ENCODE measurements at regions not wholly inside any gene's neighbourhood (a gene's known extent, or its start where the extent isn't known, plus 50 kb on each side); places are given as distances from the start of the nearest gene placed in this dataset.

DNA sequence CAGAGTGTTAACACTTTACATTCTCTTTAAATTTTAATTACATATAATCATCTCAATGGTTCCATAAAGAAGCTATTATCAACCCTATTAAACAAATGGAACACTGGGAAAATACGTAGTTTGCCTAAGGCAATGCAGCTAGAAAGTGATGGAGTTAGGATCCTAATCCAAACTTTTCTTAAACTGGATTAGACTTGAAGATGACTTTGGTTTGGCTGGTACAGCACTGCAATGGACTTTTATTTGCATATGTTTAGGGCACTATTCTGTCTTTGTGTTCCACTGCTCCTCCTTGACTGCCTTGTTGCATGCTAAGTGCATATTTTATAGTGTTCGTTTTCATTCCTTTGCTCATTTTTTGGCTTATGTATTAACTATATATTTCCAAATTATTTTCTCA is 133.5 kb upstream of the UFM1 start:
- Histone ChIP-seq H3K4me3 (IDR thresholded peaks at IDR 0.05; ENCODE audit: insufficient read depth, low read depth, low read length) (no peak overlapping the region), H3K27me3 (ENCODE audit: insufficient read depth, low read depth) (no peaks in the 10 kb centered on the region), H3K4me2 (no peak overlapping the region), H3K36me3 (ENCODE audit: insufficient read depth) (no peaks in the 10 kb centered on the region), H2AFZ (ENCODE audit: low read depth) (no peak overlapping the region), H3K4me1 (ENCODE audit: low read depth, poor library complexity, severe bottlenecking) (no peaks in the 10 kb centered on the region), H3K79me2 (ENCODE audit: insufficient read depth, low read depth) (no peaks in the 10 kb centered on the region), H3K9ac (no peak overlapping the region), H4K20me1 (ENCODE audit: insufficient read depth) (no peaks in the 10 kb centered on the region), H3K27ac (no peak overlapping the region)
- TF ChIP-seq, protein P1, sequence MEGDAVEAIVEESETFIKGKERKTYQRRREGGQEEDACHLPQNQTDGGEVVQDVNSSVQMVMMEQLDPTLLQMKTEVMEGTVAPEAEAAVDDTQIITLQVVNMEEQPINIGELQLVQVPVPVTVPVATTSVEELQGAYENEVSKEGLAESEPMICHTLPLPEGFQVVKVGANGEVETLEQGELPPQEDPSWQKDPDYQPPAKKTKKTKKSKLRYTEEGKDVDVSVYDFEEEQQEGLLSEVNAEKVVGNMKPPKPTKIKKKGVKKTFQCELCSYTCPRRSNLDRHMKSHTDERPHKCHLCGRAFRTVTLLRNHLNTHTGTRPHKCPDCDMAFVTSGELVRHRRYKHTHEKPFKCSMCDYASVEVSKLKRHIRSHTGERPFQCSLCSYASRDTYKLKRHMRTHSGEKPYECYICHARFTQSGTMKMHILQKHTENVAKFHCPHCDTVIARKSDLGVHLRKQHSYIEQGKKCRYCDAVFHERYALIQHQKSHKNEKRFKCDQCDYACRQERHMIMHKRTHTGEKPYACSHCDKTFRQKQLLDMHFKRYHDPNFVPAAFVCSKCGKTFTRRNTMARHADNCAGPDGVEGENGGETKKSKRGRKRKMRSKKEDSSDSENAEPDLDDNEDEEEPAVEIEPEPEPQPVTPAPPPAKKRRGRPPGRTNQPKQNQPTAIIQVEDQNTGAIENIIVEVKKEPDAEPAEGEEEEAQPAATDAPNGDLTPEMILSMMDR (conservative IDR thresholded peaks at IDR 0.05; ENCODE audit: low read depth, low read length) = no peak

- no peaks in the 10 kb centered on the region for H3K4me1 ChIP-seq (ENCODE audit: low read depth, poor library complexity, severe bottlenecking)
- no peaks in the 10 kb centered on the region for H3K36me3 ChIP-seq (ENCODE audit: insufficient read depth)
- H3K27ac ChIP-seq = no peak overlapping the region
- no peaks in the 10 kb centered on the region for H3K27me3 ChIP-seq (ENCODE audit: insufficient read depth, low read depth)
- H2AFZ ChIP-seq (ENCODE audit: low read depth) = no peak overlapping the region
- TF ChIP-seq, protein P1 (conservative IDR thresholded peaks at IDR 0.05; ENCODE audit: low read depth, low read length) = no peak
- no peak overlapping the region for H3K9ac ChIP-seq
- H3K4me2 ChIP-seq = no peak overlapping the region
- H3K79me2 ChIP-seq (ENCODE audit: insufficient read depth, low read depth) = no peaks in the 10 kb centered on the region
- H3K4me3 ChIP-seq (IDR thresholded peaks at IDR 0.05; ENCODE audit: insufficient read depth, low read depth, low read length) = no peak overlapping the region
- no peaks in the 10 kb centered on the region for H4K20me1 ChIP-seq (ENCODE audit: insufficient read depth)
Observed at GRCh38 chr13:38213314-38213713, 136.3 kb upstream of the UFM1 start.

- no peaks in the 10 kb centered on the region for H3K79me2 ChIP-seq (ENCODE audit: insufficient read depth, low read depth)
- no peaks in the 10 kb centered on the region for H3K27me3 ChIP-seq (ENCODE audit: insufficient read depth, low read depth)
- TF ChIP-seq, protein P1 (conservative IDR thresholded peaks at IDR 0.05; ENCODE audit: low read depth, low read length) = no peak
- no peaks in the 10 kb centered on the region for H4K20me1 ChIP-seq (ENCODE audit: insufficient read depth)
- H2AFZ ChIP-seq (ENCODE audit: low read depth) = no peak overlapping the region
- H3K4me2 ChIP-seq = no peak overlapping the region
- H3K36me3 ChIP-seq (ENCODE audit: insufficient read depth) = no peaks in the 10 kb centered on the region
- H3K27ac ChIP-seq = no peak overlapping the region
- no peak overlapping the region for H3K9ac ChIP-seq
- no peaks in the 10 kb centered on the region for H3K4me1 ChIP-seq (ENCODE audit: low read depth, poor library complexity, severe bottlenecking)
- H3K4me3 ChIP-seq (IDR thresholded peaks at IDR 0.05; ENCODE audit: insufficient read depth, low read depth, low read length) = no peak overlapping the region
Observed at GRCh38 chr13:38210928-38211596, 138.6 kb upstream of the UFM1 start.

DNA sequence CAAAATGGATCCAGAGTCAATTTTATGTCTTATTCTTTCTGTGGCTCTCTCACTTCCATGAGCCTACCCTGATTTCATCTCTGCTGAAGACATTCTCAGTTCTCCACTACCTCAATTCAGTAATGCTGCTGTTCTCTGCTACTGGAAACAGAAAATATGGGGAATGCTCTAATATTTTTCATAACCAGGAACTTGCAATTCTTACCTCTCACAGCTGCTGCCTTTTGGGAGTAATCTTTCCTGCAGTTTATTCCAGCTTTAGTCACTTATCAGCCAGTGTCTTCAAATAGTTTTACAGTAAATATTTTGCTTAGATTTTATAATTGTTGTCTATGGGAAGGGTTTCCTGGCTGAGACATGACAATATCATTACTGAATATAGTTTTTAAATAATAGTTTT is 145.1 kb upstream of the UFM1 start:
- Histone ChIP-seq H2AFZ (ENCODE audit: low read depth) (no peak overlapping the region), H3K4me1 (ENCODE audit: low read depth, poor library complexity, severe bottlenecking) (no peaks in the 10 kb centered on the region), H3K4me2 (no peak overlapping the region), H3K9ac (no peak overlapping the region), H3K27ac (no peak overlapping the region), H3K4me3 (IDR thresholded peaks at IDR 0.05; ENCODE audit: insufficient read depth, low read depth, low read length) (no peak overlapping the region), H3K79me2 (ENCODE audit: insufficient read depth, low read depth) (no peaks in the 10 kb centered on the region), H4K20me1 (ENCODE audit: insufficient read depth) (no peaks in the 10 kb centered on the region), H3K27me3 (ENCODE audit: insufficient read depth, low read depth) (no peaks in the 10 kb centered on the region), H3K36me3 (ENCODE audit: insufficient read depth) (no peaks in the 10 kb centered on the region)
- TF ChIP-seq, protein P1 (conservative IDR thresholded peaks at IDR 0.05; ENCODE audit: low read depth, low read length) = no peak
